HepG2 (cell line): ENCODE measurements at regions not wholly inside any gene's neighbourhood (a gene's known extent, or its start where the extent isn't known, plus 50 kb on each side); places are given as distances from the start of the nearest gene placed in this dataset.

Experiments used
- ATAC-seq: fragments of 200-7000 bp; cut with Tn5 transposase; 3 replicates; pipeline ENCODE4 v1.9.1; 2020; ENCODE audit warnings: mild to moderate bottlenecking, moderate library complexity
- BruUV-seq: library from RNA; stranded (reverse); fragments of 400-500 nt; replicated peaks from 2 replicates; lab custom pipeline; 2021; lab: Mats Ljungman, UMichigan
- CTCF ChIA-PET: fragments of 300-600 bp; formaldehyde crosslinking; extraction: SDS; loops from one replicate; lab custom pipeline; 2021; ENCODE audit warnings: low total read pairs, inconsistent platforms, low intra/inter-chr PET ratio; lab: Yijun Ruan, JAX
- POLR2A ChIA-PET: fragments of 350-600 bp; sonication (Branson Sonifier 250); formaldehyde crosslinking; loops from one replicate; lab custom pipeline; 2020; ENCODE audit warnings: antibody characterized with exemption, inconsistent platforms; lab: Yijun Ruan, JAX
- DNase-seq: peaks from one replicate; pipeline ENCODE4 v3.0.0-alpha.2; 2015; ENCODE audit warnings: low spot score
- FAIRE-seq: peaks from 3 replicates; lab custom pipeline; 2011; peaks lifted over from hg19 to GRCh38; lab: Jason Lieb, UNC
- H2AFZ ChIP-seq: one replicate; pipeline ENCODE4 v1.6.1; 2011; ENCODE audit warnings: low read length, inconsistent platforms
- H3K27ac ChIP-seq: fragments of 300-600 bp; 3 replicates; pipeline ENCODE4 v1.8.0; 2011; ENCODE audit warnings: mixed run types, mild to moderate bottlenecking, mixed read lengths, low read length, inconsistent platforms; ENCODE audit not compliant: insufficient read depth; ENCODE audit errors: extremely low read length
- H3K27me3 ChIP-seq, 2 experiments: fragments of 200-600 bp in 1 of 2; 2 replicates in 1 of 2; 3 replicates in 1 of 2; pipeline versions ENCODE4 v1.6.0 to v1.8.0; 2011; ENCODE audit warnings: low read length in 2 of 2, mild to moderate bottlenecking in 2 of 2, moderate library complexity in 2 of 2, inconsistent platforms in 1 of 2; ENCODE audit not compliant: insufficient read depth in 2 of 2, control insufficient read depth in 1 of 2
- H3K36me3 ChIP-seq, 2 experiments: fragments of 200-600 bp in 1 of 2; replicated peaks in 1 of 2; 2 replicates in 1 of 2; 3 replicates in 1 of 2; pipeline versions ENCODE4 v1.5.1 to v1.8.0; 2011; ENCODE audit warnings: low read length in 2 of 2, inconsistent platforms in 1 of 2; ENCODE audit not compliant: insufficient read depth in 2 of 2, control insufficient read depth in 1 of 2
- H3K4me1 ChIP-seq: 2 replicates; pipeline ENCODE4 v1.5.1; 2012; ENCODE audit warnings: low read length, inconsistent platforms; ENCODE audit not compliant: insufficient read depth
- H3K4me2 ChIP-seq: 2 replicates; pipeline ENCODE4 v1.6.0; 2011; ENCODE audit warnings: low read depth, low read length, inconsistent platforms
- H3K4me3 ChIP-seq, 3 experiments: fragments of 200-600 bp in 1 of 3; sonication (generic), shearing (Covaris generic) in 1 of 3; replicated peaks in 1 of 3; 2 replicates each; pipeline ENCODE4 v1.5.1; 2011 to 2016; ENCODE audit warnings: low read length in 3 of 3, inconsistent platforms in 2 of 3, low read depth in 2 of 3, mild to moderate bottlenecking in 2 of 3, control low read depth in 1 of 3, mixed read lengths in 1 of 3; ENCODE audit not compliant: insufficient read depth in 1 of 3
- H3K79me2 ChIP-seq: one replicate; pipeline ENCODE4 v1.6.1; 2011; ENCODE audit warnings: low read length, inconsistent platforms; ENCODE audit not compliant: insufficient read depth
- H3K9ac ChIP-seq: 2 replicates; pipeline ENCODE4 v1.6.0; 2011; ENCODE audit warnings: mild to moderate bottlenecking, low read depth, low read length, inconsistent platforms; ENCODE audit not compliant: insufficient read depth
- H3K9me3 ChIP-seq: 2 replicates; pipeline ENCODE4 v1.5.1; 2012; ENCODE audit warnings: mild to moderate bottlenecking, low read length
- H4K20me1 ChIP-seq: 2 replicates; pipeline ENCODE4 v1.6.0; 2011; ENCODE audit warnings: inconsistent platforms, mild to moderate bottlenecking, low read length, moderate library complexity; ENCODE audit not compliant: insufficient read depth
- ATF7 ChIP-seq, 2 experiments: fragments of 450-650 bp in 1 of 2; sonication (generic) in 1 of 2; formaldehyde crosslinking in 1 of 2; IDR thresholded peaks; 2 replicates each; pipeline versions ENCODE4 v1.4.0 to v1.6.1; 2016 to 2020; ENCODE audit warnings: antibody characterized with exemption in 1 of 2, mild to moderate bottlenecking in 1 of 2, missing genetic modification reagents in 1 of 2
- CHD4 ChIP-seq: fragments of 200-600 bp; sonication (generic); IDR thresholded peaks from 2 replicates; pipeline ENCODE4 v1.7.0; 2017; ENCODE audit warnings: mild to moderate bottlenecking, low read length, borderline replicate concordance
- ETV5 ChIP-seq: IDR thresholded peaks from 2 replicates; pipeline ENCODE4 v1.6.1; 2018; ENCODE audit warnings: missing biosample characterization, missing genetic modification reagents, inconsistent platforms, borderline replicate concordance
- GTF2F1 ChIP-seq: fragments of 150-350 bp; IDR thresholded peaks from 2 replicates; pipeline ENCODE4 v1.6.1; 2014; ENCODE audit warnings: low read length
- MTF2 ChIP-seq: sonication (generic); formaldehyde crosslinking; IDR thresholded peaks from 2 replicates; pipeline ENCODE4 v1.5.0; 2020; ENCODE audit warnings: missing genetic modification reagents, borderline replicate concordance
- PRMT3 ChIP-seq: sonication (generic); formaldehyde crosslinking; IDR thresholded peaks from 2 replicates; pipeline ENCODE4 v1.8.1; 2022; ENCODE audit warnings: low read depth, mild to moderate bottlenecking, moderate library complexity, missing genetic modification reagents, borderline replicate concordance
- SMAD3 ChIP-seq: sonication (generic); formaldehyde crosslinking; IDR thresholded peaks from 2 replicates; pipeline ENCODE4 v1.4.0; 2020; ENCODE audit warnings: missing genetic modification reagents
- ZBTB33 ChIP-seq: sonication (generic); formaldehyde crosslinking; IDR thresholded peaks from 2 replicates; pipeline ENCODE4 v1.4.0; 2020; ENCODE audit warnings: missing genetic modification reagents
- ZMAT3 ChIP-seq: sonication (generic); formaldehyde crosslinking; conservative IDR thresholded peaks from 2 replicates; pipeline ENCODE4 v1.7.0; 2021; ENCODE audit warnings: missing genetic modification reagents
- ZNF180 ChIP-seq: sonication (generic); formaldehyde crosslinking; IDR thresholded peaks from 2 replicates; pipeline ENCODE4 v1.4.0; 2020; ENCODE audit warnings: low read depth, missing genetic modification reagents, borderline replicate concordance
- ZNF512B ChIP-seq: sonication (generic); formaldehyde crosslinking; IDR thresholded peaks from 2 replicates; pipeline ENCODE4 v1.5.1; 2020; ENCODE audit warnings: missing genetic modification reagents, mild to moderate bottlenecking, borderline replicate concordance
- ZSCAN25 ChIP-seq: sonication (generic); formaldehyde crosslinking; IDR thresholded peaks from 2 replicates; pipeline ENCODE4 v1.8.0; 2022; ENCODE audit warnings: mild to moderate bottlenecking, missing genetic modification reagents
- WGBS: methylation state at CpG from one replicate; pipeline ENCODE4 v1.1.6; 2017; ENCODE audit warnings: low lambda C conversion rate; 5-methylcytosine and 5-hydroxymethylcytosine counted together
- in situ Hi-C: cut with HindIII; loops from 2 replicates; pipeline ENCODE4 v1.10.0; 2017; ENCODE audit warnings: low pct_unique_long_range_greater_than_20kb; ENCODE audit not compliant: extremely low pct_ligation_motif_present
- intact Hi-C: fragments of 100-400 bp; cut with micrococcal nuclease; formaldehyde crosslinking; loops from one replicate; pipeline ENCODE4 v1.10.0; 2022; ENCODE audit not compliant: unreplicated experiment
- TF ChIP-seq, protein P1 (sequence below): sonication (generic); formaldehyde crosslinking; IDR thresholded peaks from 2 replicates; pipeline ENCODE4 v1.4.0; 2020; ENCODE audit warnings: mild to moderate bottlenecking, low read depth, missing genetic modification reagents

GRCh38 chr7:67486401-67486800 is 489.8 kb downstream of the TYW1 start:
- no peak for TF ChIP-seq ETV5 (CRISPR knock-in tag)
- no peak for TF ChIP-seq ATF7 (IDR thresholded peaks at IDR 0.05)
- TF ChIP-seq ATF7 (CRISPR knock-in tag; IDR thresholded peaks at IDR 0.05): no peak
- no peak for TF ChIP-seq SMAD3
- no peak for TF ChIP-seq ZBTB33
- ChIA-PET CTCF (no interaction called here), POLR2A (no interaction called here)
- H3K9ac ChIP-seq: no peak overlapping the region
- FAIRE-seq: no peak
- no peaks in the 10 kb centered on the region for H3K79me2 ChIP-seq
- H3K4me2 ChIP-seq: no peak overlapping the region
- ATAC-seq: no peak
- intact Hi-C loops: no loop called here
- no peaks in the 10 kb centered on the region for H3K4me1 ChIP-seq
- H4K20me1 ChIP-seq: no peaks in the 10 kb centered on the region
- H3K4me3 ChIP-seq: no peak overlapping the region
- in situ Hi-C loops: no loop called here
- no peaks in the 10 kb centered on the region for H3K9me3 ChIP-seq
- WGBS: 14% methylated on average over 3 of the region's 3 CpGs
- H3K36me3 ChIP-seq: no peaks in the 10 kb centered on the region
- no peak for DNase-seq
- no peak overlapping the region for H3K27ac ChIP-seq
- no TSS peak for BruUV-seq
- H3K27me3 ChIP-seq: peaks cover 0 to 6% of the 10 kb centered on the region in 2 experiments; a peak in 1 of 5 replicates
- H2AFZ ChIP-seq: no peak overlapping the region

DNA sequence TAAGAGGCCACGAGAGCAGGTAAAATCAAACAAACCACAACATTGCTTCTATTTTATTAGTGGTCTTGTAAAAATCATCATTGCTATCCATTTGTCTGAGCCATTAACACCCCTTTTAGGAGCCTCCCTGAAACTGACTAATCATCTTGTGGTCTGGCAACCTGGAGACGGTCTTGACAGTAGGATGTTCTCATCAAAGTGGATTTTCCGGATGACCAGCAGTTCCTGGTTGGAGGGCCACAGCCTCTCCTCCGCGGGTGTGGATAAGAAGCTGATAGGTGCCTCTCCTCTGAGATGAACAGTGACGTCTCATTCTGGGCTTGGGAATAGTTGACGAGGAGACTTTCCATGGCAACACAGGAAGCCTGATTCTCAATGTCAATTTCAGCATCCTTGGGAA is 490.7 kb downstream of the TYW1 start:
- no peak overlapping the region for H2AFZ ChIP-seq
- no peaks in the 10 kb centered on the region for H4K20me1 ChIP-seq
- CTCF ChIA-PET: no interaction called here
- 39% methylated on average over 3 of the region's 7 CpGs for WGBS
- ATAC-seq: no peak
- H3K4me3 ChIP-seq: no peak overlapping the region
- no peaks in the 10 kb centered on the region for H3K4me1 ChIP-seq
- H3K9me3 ChIP-seq: no peaks in the 10 kb centered on the region
- H3K36me3 ChIP-seq: no peaks in the 10 kb centered on the region
- in situ Hi-C loops: no loop called here
- peaks cover 0 to 6% of the 10 kb centered on the region in 2 experiments; a peak in 1 of 5 replicates for H3K27me3 ChIP-seq
- H3K27ac ChIP-seq: no peak overlapping the region
- H3K79me2 ChIP-seq: no peaks in the 10 kb centered on the region
- H3K9ac ChIP-seq: no peak overlapping the region
- no peak for DNase-seq
- H3K4me2 ChIP-seq: no peak overlapping the region
- intact Hi-C loops: no loop called here
- FAIRE-seq: no peak
- no TSS peak for BruUV-seq
- POLR2A ChIA-PET: no interaction called here
- TF ChIP-seq PRMT3 (CRISPR knock-in tag) (no peak), CHD4 (no peak), ZMAT3 (no peak), MTF2 (CRISPR knock-in tag) (no peak), GTF2F1 (no peak), ZNF180 (CRISPR knock-in tag) (no peak), ZSCAN25 (no peak), ZNF512B (no peak)
- TF ChIP-seq, protein P1, sequence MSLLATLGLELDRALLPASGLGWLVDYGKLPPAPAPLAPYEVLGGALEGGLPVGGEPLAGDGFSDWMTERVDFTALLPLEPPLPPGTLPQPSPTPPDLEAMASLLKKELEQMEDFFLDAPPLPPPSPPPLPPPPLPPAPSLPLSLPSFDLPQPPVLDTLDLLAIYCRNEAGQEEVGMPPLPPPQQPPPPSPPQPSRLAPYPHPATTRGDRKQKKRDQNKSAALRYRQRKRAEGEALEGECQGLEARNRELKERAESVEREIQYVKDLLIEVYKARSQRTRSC (CRISPR knock-in tag): no peak
